ENCODE measurements at regions not wholly inside any gene's neighbourhood (a gene's known extent, or its start where the extent isn't known, plus 50 kb on each side); places are given as distances from the start of the nearest gene placed in this dataset.

- peaks cover 2% of the 10 kb centered on the region for H3K79me1 ChIP-seq (replicated peaks; ENCODE audit: low read length, poor library complexity, severe bottlenecking)
- H4K8ac ChIP-seq (ENCODE audit: low read length), result no peak overlapping the region
- no peak for DNase-seq
- H3K9me3 ChIP-seq (ENCODE audit: control insufficient read depth, low read length), result peaks cover 18% of the 10 kb centered on the region
- no peak overlapping the region for H3K4ac ChIP-seq (ENCODE audit: low read depth in 1 of 2, low read length in 2 of 2)
- no peak overlapping the region for H2BK5ac ChIP-seq (ENCODE audit: low read depth, low read length, poor library complexity, severe bottlenecking)
- H2AFZ ChIP-seq (ENCODE audit: low read depth, low read length), result no peak overlapping the region
- H3K27me3 ChIP-seq (ENCODE audit: control insufficient read depth in 1 of 2, insufficient read depth in 1 of 2, low read length in 2 of 2), result no peaks in the 10 kb centered on the region
- no peak overlapping the region for H3K4me3 ChIP-seq (ENCODE audit: insufficient read depth in 1 of 2, low read depth in 1 of 2, low read length in 2 of 2)
- H3K4me1 ChIP-seq (ENCODE audit: control insufficient read depth, insufficient read depth, low read depth, low read length), result peaks cover 2% of the 10 kb centered on the region
- WGBS, result no CpG with 5 or more reads among the region's 2 CpGs
- no peak overlapping the region for H3K23ac ChIP-seq (ENCODE audit: low read length in 2 of 2)
- no peak overlapping the region for H3K4me2 ChIP-seq (ENCODE audit: low read length, poor library complexity, severe bottlenecking)
- no peaks in the 10 kb centered on the region for H3K36me3 ChIP-seq (ENCODE audit: control insufficient read depth in 1 of 2, insufficient read depth in 2 of 2, low read depth in 1 of 2, low read length in 2 of 2)
- no peak overlapping the region for H2AK5ac ChIP-seq (ENCODE audit: low read length, severe bottlenecking)
- no peak overlapping the region for H3K27ac ChIP-seq (ENCODE audit: low read length, poor library complexity, severe bottlenecking)
- H2BK120ac ChIP-seq (ENCODE audit: low read depth, low read length), result no peak overlapping the region
- no peak overlapping the region for H3K14ac ChIP-seq (ENCODE audit: low read length in 2 of 2)
- H3K9ac ChIP-seq (ENCODE audit: low read length), result no peak overlapping the region
- H2BK12ac ChIP-seq (ENCODE audit: low read length in 2 of 2), result no peak overlapping the region
- H4K91ac ChIP-seq (ENCODE audit: low read length), result no peak overlapping the region
- H2BK15ac ChIP-seq (ENCODE audit: low read depth, poor library complexity, severe bottlenecking), result no peak overlapping the region
- no peak overlapping the region for H3K18ac ChIP-seq (ENCODE audit: low read depth in 1 of 2, low read length in 2 of 2)
Measured at GRCh38 chr7:16350634-16351033, 70.7 kb downstream of the CRPPA start.

GRCh38 chr7:16348251-16348650, 73.1 kb downstream of the CRPPA start:
- Histone ChIP-seq H3K27ac (ENCODE audit: low read length, poor library complexity, severe bottlenecking) (peak overlapping the region; percentile 98), H3K9me3 (ENCODE audit: control insufficient read depth, low read length) (peaks cover 24% of the 10 kb centered on the region), H3K18ac (ENCODE audit: low read depth in 1 of 2, low read length in 2 of 2) (no peak overlapping the region), H2AFZ (ENCODE audit: low read depth, low read length) (no peak overlapping the region), H2AK5ac (ENCODE audit: low read length, severe bottlenecking) (peak overlapping the region; percentile 36), H3K4ac (ENCODE audit: low read depth in 1 of 2, low read length in 2 of 2) (no peak overlapping the region), H4K8ac (ENCODE audit: low read length) (no peak overlapping the region), H4K91ac (ENCODE audit: low read length) (no peak overlapping the region), H2BK120ac (ENCODE audit: low read depth, low read length) (no peak overlapping the region), H2BK5ac (ENCODE audit: low read depth, low read length, poor library complexity, severe bottlenecking) (no peak overlapping the region), H3K4me3 (ENCODE audit: insufficient read depth in 1 of 2, low read depth in 1 of 2, low read length in 2 of 2) (no peak overlapping the region), H3K79me1 (replicated peaks; ENCODE audit: low read length, poor library complexity, severe bottlenecking) (peaks cover 3% of the 10 kb centered on the region), H3K9ac (ENCODE audit: low read length) (no peak overlapping the region), H2BK12ac (ENCODE audit: low read length in 2 of 2) (no peak overlapping the region), H2BK15ac (ENCODE audit: low read depth, poor library complexity, severe bottlenecking) (no peak overlapping the region), H3K4me2 (ENCODE audit: low read length, poor library complexity, severe bottlenecking) (no peak overlapping the region), H3K23ac (ENCODE audit: low read length in 2 of 2) (no peak overlapping the region), H3K4me1 (ENCODE audit: control insufficient read depth, insufficient read depth, low read depth, low read length) (peaks cover 2% of the 10 kb centered on the region), H3K27me3 (ENCODE audit: control insufficient read depth in 1 of 2, insufficient read depth in 1 of 2, low read length in 2 of 2) (no peaks in the 10 kb centered on the region), H3K36me3 (ENCODE audit: control insufficient read depth in 1 of 2, insufficient read depth in 2 of 2, low read depth in 1 of 2, low read length in 2 of 2) (no peaks in the 10 kb centered on the region), H3K14ac (ENCODE audit: low read length in 2 of 2) (no peak overlapping the region)
- WGBS, result 71% methylated on average over 4 of the region's 4 CpGs
- no peak for DNase-seq

GRCh38 chr7:16347827-16348192, 73.5 kb downstream of the CRPPA start:
- Histone ChIP-seq H2BK120ac (ENCODE audit: low read depth, low read length) (no peak overlapping the region), H3K4ac (ENCODE audit: low read depth in 1 of 2, low read length in 2 of 2) (no peak overlapping the region), H2AFZ (ENCODE audit: low read depth, low read length) (no peak overlapping the region), H3K23ac (ENCODE audit: low read length in 2 of 2) (no peak overlapping the region), H3K9ac (ENCODE audit: low read length) (no peak overlapping the region), H4K8ac (ENCODE audit: low read length) (no peak overlapping the region), H3K18ac (ENCODE audit: low read depth in 1 of 2, low read length in 2 of 2) (no peak overlapping the region), H3K4me2 (ENCODE audit: low read length, poor library complexity, severe bottlenecking) (no peak overlapping the region), H2BK12ac (ENCODE audit: low read length in 2 of 2) (no peak overlapping the region), H3K79me1 (replicated peaks; ENCODE audit: low read length, poor library complexity, severe bottlenecking) (peaks cover 4% of the 10 kb centered on the region), H3K14ac (ENCODE audit: low read length in 2 of 2) (no peak overlapping the region), H3K27ac (ENCODE audit: low read length, poor library complexity, severe bottlenecking) (peak overlapping the region; percentile 98), H2BK5ac (ENCODE audit: low read depth, low read length, poor library complexity, severe bottlenecking) (no peak overlapping the region), H2BK15ac (ENCODE audit: low read depth, poor library complexity, severe bottlenecking) (no peak overlapping the region), H4K91ac (ENCODE audit: low read length) (no peak overlapping the region), H3K4me3 (ENCODE audit: insufficient read depth in 1 of 2, low read depth in 1 of 2, low read length in 2 of 2) (no peak overlapping the region), H3K36me3 (ENCODE audit: control insufficient read depth in 1 of 2, insufficient read depth in 2 of 2, low read depth in 1 of 2, low read length in 2 of 2) (no peaks in the 10 kb centered on the region), H2AK5ac (ENCODE audit: low read length, severe bottlenecking) (peak overlapping the region; percentile 72), H3K4me1 (ENCODE audit: control insufficient read depth, insufficient read depth, low read depth, low read length) (peaks cover 2% of the 10 kb centered on the region), H3K27me3 (ENCODE audit: control insufficient read depth in 1 of 2, insufficient read depth in 1 of 2, low read length in 2 of 2) (no peaks in the 10 kb centered on the region), H3K9me3 (ENCODE audit: control insufficient read depth, low read length) (peaks cover 24% of the 10 kb centered on the region)
- DNase-seq, result peak; percentile 75
- 0% methylated on average over 1 of the region's 1 CpG for WGBS

- H2BK12ac ChIP-seq (ENCODE audit: low read length in 2 of 2), result no peak overlapping the region
- H3K14ac ChIP-seq (ENCODE audit: low read length in 2 of 2), result no peak overlapping the region
- H2BK120ac ChIP-seq (ENCODE audit: low read depth, low read length), result no peak overlapping the region
- no peak overlapping the region for H3K4me3 ChIP-seq (ENCODE audit: insufficient read depth in 1 of 2, low read depth in 1 of 2, low read length in 2 of 2)
- H3K9me3 ChIP-seq (ENCODE audit: control insufficient read depth, low read length), result peaks cover 24% of the 10 kb centered on the region
- no peak overlapping the region for H3K4ac ChIP-seq (ENCODE audit: low read depth in 1 of 2, low read length in 2 of 2)
- peak overlapping the region; percentile 98 for H3K27ac ChIP-seq (ENCODE audit: low read length, poor library complexity, severe bottlenecking)
- no peak overlapping the region for H4K8ac ChIP-seq (ENCODE audit: low read length)
- H2AK5ac ChIP-seq (ENCODE audit: low read length, severe bottlenecking), result peak overlapping the region; percentile 72
- DNase-seq, result no peak
- no peak overlapping the region for H3K9ac ChIP-seq (ENCODE audit: low read length)
- no peak overlapping the region for H3K4me2 ChIP-seq (ENCODE audit: low read length, poor library complexity, severe bottlenecking)
- no peaks in the 10 kb centered on the region for H3K36me3 ChIP-seq (ENCODE audit: control insufficient read depth in 1 of 2, insufficient read depth in 2 of 2, low read depth in 1 of 2, low read length in 2 of 2)
- WGBS, result 100% methylated on average over 1 of the region's 1 CpG
- H3K18ac ChIP-seq (ENCODE audit: low read depth in 1 of 2, low read length in 2 of 2), result no peak overlapping the region
- H2BK5ac ChIP-seq (ENCODE audit: low read depth, low read length, poor library complexity, severe bottlenecking), result peak overlapping the region; percentile 60
- H3K27me3 ChIP-seq (ENCODE audit: control insufficient read depth in 1 of 2, insufficient read depth in 1 of 2, low read length in 2 of 2), result no peaks in the 10 kb centered on the region
- H2AFZ ChIP-seq (ENCODE audit: low read depth, low read length), result no peak overlapping the region
- peaks cover 2% of the 10 kb centered on the region for H3K4me1 ChIP-seq (ENCODE audit: control insufficient read depth, insufficient read depth, low read depth, low read length)
- H4K91ac ChIP-seq (ENCODE audit: low read length), result no peak overlapping the region
- H3K23ac ChIP-seq (ENCODE audit: low read length in 2 of 2), result no peak overlapping the region
- H2BK15ac ChIP-seq (ENCODE audit: low read depth, poor library complexity, severe bottlenecking), result no peak overlapping the region
- H3K79me1 ChIP-seq (replicated peaks; ENCODE audit: low read length, poor library complexity, severe bottlenecking), result peaks cover 4% of the 10 kb centered on the region
Measured at GRCh38 chr7:16347066-16347826, 74.1 kb downstream of the CRPPA start.

Measured in mesenchymal stem cell (in vitro differentiated cells and primary cell).